ENCODE measurements at regions not wholly inside any gene's neighbourhood (a gene's known extent, or its start where the extent isn't known, plus 50 kb on each side); places are given as distances from the start of the nearest gene placed in this dataset.

DNA sequence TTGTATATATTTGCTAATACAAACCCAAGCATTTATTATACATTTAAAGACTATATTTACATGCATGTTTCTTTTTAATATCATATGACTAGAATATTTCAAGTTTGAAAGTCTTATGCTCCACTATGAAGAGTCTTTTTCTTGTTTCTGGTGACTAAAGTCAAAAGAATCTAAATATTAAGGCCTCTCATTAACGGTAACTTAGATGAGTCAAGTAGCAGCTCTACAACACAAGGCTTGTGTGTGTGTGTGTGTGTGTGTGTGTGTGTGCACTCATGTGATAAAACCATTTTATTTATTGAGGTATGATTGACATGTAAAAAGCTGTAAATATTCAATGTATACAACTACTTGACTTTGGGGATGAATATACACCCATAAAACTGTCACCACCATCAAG, 275.6 kb downstream of the TFAP2B start:
- ATAC-seq (no peak), DNase-seq (no peak)
- no peak overlapping the region for H3K4me3 ChIP-seq
- H3K27me3 ChIP-seq = no peaks in the 10 kb centered on the region
- TF ChIP-seq POLR2A (IDR thresholded peaks at IDR 0.05) = no peak
- TF ChIP-seq, protein P1, sequence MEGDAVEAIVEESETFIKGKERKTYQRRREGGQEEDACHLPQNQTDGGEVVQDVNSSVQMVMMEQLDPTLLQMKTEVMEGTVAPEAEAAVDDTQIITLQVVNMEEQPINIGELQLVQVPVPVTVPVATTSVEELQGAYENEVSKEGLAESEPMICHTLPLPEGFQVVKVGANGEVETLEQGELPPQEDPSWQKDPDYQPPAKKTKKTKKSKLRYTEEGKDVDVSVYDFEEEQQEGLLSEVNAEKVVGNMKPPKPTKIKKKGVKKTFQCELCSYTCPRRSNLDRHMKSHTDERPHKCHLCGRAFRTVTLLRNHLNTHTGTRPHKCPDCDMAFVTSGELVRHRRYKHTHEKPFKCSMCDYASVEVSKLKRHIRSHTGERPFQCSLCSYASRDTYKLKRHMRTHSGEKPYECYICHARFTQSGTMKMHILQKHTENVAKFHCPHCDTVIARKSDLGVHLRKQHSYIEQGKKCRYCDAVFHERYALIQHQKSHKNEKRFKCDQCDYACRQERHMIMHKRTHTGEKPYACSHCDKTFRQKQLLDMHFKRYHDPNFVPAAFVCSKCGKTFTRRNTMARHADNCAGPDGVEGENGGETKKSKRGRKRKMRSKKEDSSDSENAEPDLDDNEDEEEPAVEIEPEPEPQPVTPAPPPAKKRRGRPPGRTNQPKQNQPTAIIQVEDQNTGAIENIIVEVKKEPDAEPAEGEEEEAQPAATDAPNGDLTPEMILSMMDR (IDR thresholded peaks at IDR 0.05) = no peak
- 88 to 91% (median 88%) methylated on average over 1 of the region's 1 CpG for WGBS, 4 donors
- no peaks in the 10 kb centered on the region for H3K4me1 ChIP-seq
- H3K36me3 ChIP-seq = no peaks in the 10 kb centered on the region
- H3K27ac ChIP-seq = no peak overlapping the region
- H3K9me3 ChIP-seq = peaks cover 0 to 23% (median 9%) of the 10 kb centered on the region in 12 donors
- intact Hi-C loops (cut with DNase I) = no loop called here

DNA sequence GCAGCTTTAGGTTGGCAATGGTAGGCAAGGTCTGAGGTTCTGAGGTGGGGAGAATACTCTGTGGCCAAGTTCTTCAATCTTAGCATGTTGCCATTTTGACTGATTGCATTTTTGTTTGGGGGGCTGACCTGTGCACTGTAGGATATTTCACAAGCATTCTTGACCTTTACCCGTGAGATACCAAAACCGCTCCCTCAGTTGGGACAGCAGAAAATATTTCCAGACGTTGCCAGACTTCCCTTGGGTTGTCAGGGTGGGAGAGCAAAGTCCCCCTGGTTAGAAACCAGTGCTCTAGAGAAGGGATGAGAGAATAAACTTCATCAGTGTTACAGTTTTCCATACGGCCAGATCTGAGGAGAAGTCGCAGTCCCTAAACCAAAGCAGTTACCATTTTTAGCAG, 279.6 kb downstream of the TFAP2B start:
- ATAC-seq (no peak), DNase-seq (no peak)
- TF ChIP-seq POLR2A (IDR thresholded peaks at IDR 0.05) = no peak
- TF ChIP-seq, protein P1 (IDR thresholded peaks at IDR 0.05) = no peak
- no peak overlapping the region for H3K27ac ChIP-seq
- H3K27me3 ChIP-seq = no peaks in the 10 kb centered on the region
- 53 to 68% (median 62%) methylated on average over 5 of the region's 5 CpGs for WGBS, 4 donors
- no peak overlapping the region for H3K4me3 ChIP-seq
- H3K4me1 ChIP-seq = no peaks in the 10 kb centered on the region
- intact Hi-C loops (cut with DNase I) = no loop called here
- no peaks in the 10 kb centered on the region for H3K36me3 ChIP-seq
- H3K9me3 ChIP-seq = peaks cover 0 to 5% (median 0%) of the 10 kb centered on the region in 12 donors

DNA sequence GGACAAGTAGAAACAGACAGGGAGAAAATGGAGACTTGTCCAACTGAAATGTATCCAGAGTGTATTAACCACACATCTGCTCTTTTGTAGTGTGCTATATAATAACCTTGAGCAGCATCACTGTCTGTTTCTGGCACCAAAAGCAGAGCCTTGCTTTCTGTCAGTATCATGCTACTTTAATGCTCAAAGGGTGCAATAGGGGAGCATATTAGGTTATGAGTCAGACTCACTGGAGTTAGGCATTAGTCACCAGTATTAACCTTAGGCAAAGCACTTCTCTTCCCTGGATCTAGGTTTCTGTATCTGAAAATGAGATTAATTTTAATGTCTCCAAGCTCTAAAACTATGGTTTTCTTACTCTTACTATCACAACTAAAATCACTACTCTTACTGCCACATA, 280.1 kb downstream of the TFAP2B start:
- intact Hi-C loops (cut with DNase I) = no loop called here

DNA sequence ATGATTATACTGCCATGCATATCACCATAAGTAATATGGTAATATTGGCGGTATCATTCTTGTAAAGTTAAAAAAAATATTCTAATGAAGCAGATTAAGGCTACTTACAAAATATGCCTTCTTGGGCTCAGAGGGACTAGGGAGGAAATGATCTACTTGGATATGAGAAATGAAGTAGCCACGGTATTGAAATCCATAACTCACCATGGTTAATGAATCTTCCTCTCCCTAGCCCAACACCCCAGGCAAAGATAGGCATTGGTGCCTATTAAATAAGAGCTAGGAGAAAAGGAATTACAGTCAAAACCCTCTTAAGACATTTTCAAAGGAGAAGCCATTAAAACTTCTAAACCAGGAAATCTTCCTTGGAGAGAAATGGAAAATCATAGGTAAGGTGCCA, 280.5 kb downstream of the TFAP2B start:
- no peaks in the 10 kb centered on the region for H3K27me3 ChIP-seq
- DNase-seq = no peak
- no peak overlapping the region for H3K27ac ChIP-seq
- H3K4me3 ChIP-seq = no peak overlapping the region
- H3K9me3 ChIP-seq = peaks cover 0 to 5% (median 0%) of the 10 kb centered on the region in 12 donors
- no peaks in the 10 kb centered on the region for H3K4me1 ChIP-seq
- 86 to 88% (median 86%) methylated on average over 2 of the region's 2 CpGs for WGBS, 4 donors
- ATAC-seq = no peak
- no peaks in the 10 kb centered on the region for H3K36me3 ChIP-seq
- intact Hi-C loops (cut with DNase I) = no loop called here
- no peak for TF ChIP-seq POLR2A (IDR thresholded peaks at IDR 0.05)
- TF ChIP-seq, protein P1 (IDR thresholded peaks at IDR 0.05) = no peak

More for the DNA sequence above, 280.1 kb downstream of the TFAP2B start:
- Histone ChIP-seq H3K27me3 (no peaks in the 10 kb centered on the region), H3K4me1 (no peaks in the 10 kb centered on the region), H3K9me3 (peaks cover 0 to 5% (median 0%) of the 10 kb centered on the region in 12 donors), H3K36me3 (no peaks in the 10 kb centered on the region), H3K4me3 (no peak overlapping the region), H3K27ac (no peak overlapping the region)
- no peak for TF ChIP-seq POLR2A (IDR thresholded peaks at IDR 0.05)
- TF ChIP-seq, protein P1 (IDR thresholded peaks at IDR 0.05) = no peak
- DNase-seq (no peak), ATAC-seq (no peak)

Data from heart left ventricle (tissue), 16 donors.